ENCODE measurements at regions not wholly inside any gene's neighbourhood (a gene's known extent, or its start where the extent isn't known, plus 50 kb on each side); places are given as distances from the start of the nearest gene placed in this dataset.

GRCh38 chr6:28648035-28648877 is 122.6 kb downstream of the GPX5 start:
- Histone ChIP-seq H3K4me3 (peak overlapping the region; percentile 44 to 45), H3K9me3 (no peaks in the 10 kb centered on the region), H3K36me3 (no peaks in the 10 kb centered on the region), H3K27me3 (no peaks in the 10 kb centered on the region), H3K27ac (peak overlapping the region; percentile 58), H3K4me1 (no peaks in the 10 kb centered on the region)
- intact Hi-C loops (cut with DNase I): no loop called here
- TF ChIP-seq POLR2A (IDR thresholded peaks at IDR 0.05): no peak
- TF ChIP-seq CTCF (IDR thresholded peaks at IDR 0.05): no peak
- TF ChIP-seq POLR2AphosphoS5 (IDR thresholded peaks at IDR 0.05; ENCODE audit: insufficient read depth in 1 of 2, low read depth in 1 of 2): peak in 1 of 2 donors; percentile 31
- DNase-seq (ENCODE audit: extremely low spot score in 2 of 2): no peak

GRCh38 chr6:28648878-28649375 is 123.2 kb downstream of the GPX5 start:
- TF ChIP-seq POLR2A (IDR thresholded peaks at IDR 0.05) (no peak), CTCF (IDR thresholded peaks at IDR 0.05) (no peak), POLR2AphosphoS5 (IDR thresholded peaks at IDR 0.05; ENCODE audit: insufficient read depth in 1 of 2, low read depth in 1 of 2) (no peak)
- DNase-seq (ENCODE audit: extremely low spot score in 2 of 2): no peak
- Histone ChIP-seq H3K9me3 (no peaks in the 10 kb centered on the region), H3K27ac (peak overlapping the region; percentile 58), H3K27me3 (no peaks in the 10 kb centered on the region), H3K4me1 (no peaks in the 10 kb centered on the region), H3K36me3 (no peaks in the 10 kb centered on the region), H3K4me3 (peak overlapping the region; percentile 44 to 45)
- intact Hi-C loops (cut with DNase I): no loop called here

GRCh38 chr6:28651161-28651560 is 125.5 kb downstream of the GPX5 start:
- Histone ChIP-seq H3K4me1 (no peaks in the 10 kb centered on the region), H3K27ac (no peak overlapping the region), H3K9me3 (no peaks in the 10 kb centered on the region), H3K4me3 (no peak overlapping the region), H3K36me3 (no peaks in the 10 kb centered on the region), H3K27me3 (no peaks in the 10 kb centered on the region)
- no peak for DNase-seq (ENCODE audit: extremely low spot score in 2 of 2)
- TF ChIP-seq POLR2A (IDR thresholded peaks at IDR 0.05): no peak
- no peak for TF ChIP-seq POLR2AphosphoS5 (IDR thresholded peaks at IDR 0.05; ENCODE audit: insufficient read depth in 1 of 2, low read depth in 1 of 2)
- no peak for TF ChIP-seq CTCF (IDR thresholded peaks at IDR 0.05)
- intact Hi-C loops (cut with DNase I): no loop called here

- H3K27me3 ChIP-seq: no peaks in the 10 kb centered on the region
- no peak overlapping the region for H3K27ac ChIP-seq
- no peak overlapping the region for H3K4me3 ChIP-seq
- H3K9me3 ChIP-seq: no peaks in the 10 kb centered on the region
- peaks cover 7% of the 10 kb centered on the region for H3K4me1 ChIP-seq
- no peak for DNase-seq (ENCODE audit: extremely low spot score in 2 of 2)
- intact Hi-C loops (cut with DNase I): no loop called here
- H3K36me3 ChIP-seq: no peaks in the 10 kb centered on the region
- no peak for TF ChIP-seq POLR2AphosphoS5 (IDR thresholded peaks at IDR 0.05; ENCODE audit: insufficient read depth in 1 of 2, low read depth in 1 of 2)
- TF ChIP-seq POLR2A (IDR thresholded peaks at IDR 0.05): no peak
- no peak for TF ChIP-seq CTCF (IDR thresholded peaks at IDR 0.05)
Measured at GRCh38 chr6:28653876-28654275, 128.2 kb downstream of the GPX5 start.

- no peaks in the 10 kb centered on the region for H3K27me3 ChIP-seq
- intact Hi-C loops (cut with DNase I): no loop called here
- TF ChIP-seq POLR2AphosphoS5 (IDR thresholded peaks at IDR 0.05; ENCODE audit: insufficient read depth in 1 of 2, low read depth in 1 of 2) (no peak), CTCF (IDR thresholded peaks at IDR 0.05) (no peak), POLR2A (IDR thresholded peaks at IDR 0.05) (no peak)
Measured at GRCh38 chr6:28655164-28655563, 129.5 kb downstream of the GPX5 start.

More at GRCh38 chr6:28655164-28655563, 129.5 kb downstream of the GPX5 start:
- peaks cover 12% of the 10 kb centered on the region for H3K4me1 ChIP-seq
- H3K36me3 ChIP-seq: no peaks in the 10 kb centered on the region
- no peaks in the 10 kb centered on the region for H3K9me3 ChIP-seq
- no peak overlapping the region for H3K27ac ChIP-seq
- H3K4me3 ChIP-seq: no peak overlapping the region
- no peak for DNase-seq (ENCODE audit: extremely low spot score in 2 of 2)
